A673 (cell line): ENCODE measurements at regions not wholly inside any gene's neighbourhood (a gene's known extent, or its start where the extent isn't known, plus 50 kb on each side); places are given as distances from the start of the nearest gene placed in this dataset.

ENCODE experiments used
- EZH2 ChIP-seq: fragments of 200-600 bp; sonication (generic); IDR thresholded peaks from 2 replicates; pipeline ENCODE4 v1.6.1; 2017; ENCODE audit warnings: borderline replicate concordance, low read depth, mild to moderate bottlenecking, mixed read lengths, antibody characterized with exemption, low read length; ENCODE audit not compliant: poor library complexity, severe bottlenecking
- TF ChIP-seq, protein P1 (sequence below): fragments of 300-800, 200-600 bp; sonication (generic); conservative IDR thresholded peaks from 2 replicates; pipeline ENCODE4 v1.5.1; 2017; ENCODE audit warnings: low read depth, mild to moderate bottlenecking, antibody characterized with exemption, low read length, moderate library complexity, mixed read lengths

DNA sequence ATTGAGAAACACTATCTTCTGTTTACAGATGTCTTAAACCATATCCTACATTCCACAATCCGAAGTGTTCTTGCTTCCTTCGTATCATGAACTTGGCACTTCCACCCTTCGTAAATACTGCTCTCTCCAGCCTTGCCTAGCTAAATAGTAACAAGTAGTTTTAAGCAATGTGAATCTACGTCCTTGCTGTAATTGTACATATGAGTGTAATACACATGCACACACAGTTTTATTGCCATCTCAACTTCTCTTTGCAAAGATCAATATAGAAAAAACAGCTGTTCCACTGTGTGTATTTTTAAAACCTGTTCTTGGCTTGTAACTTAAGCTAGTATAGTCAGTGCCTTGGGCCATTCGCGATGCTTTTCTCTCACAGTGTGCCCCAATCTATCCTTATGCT, 1524.7 kb downstream of the GRIK2 start:
- TF ChIP-seq, protein P1, sequence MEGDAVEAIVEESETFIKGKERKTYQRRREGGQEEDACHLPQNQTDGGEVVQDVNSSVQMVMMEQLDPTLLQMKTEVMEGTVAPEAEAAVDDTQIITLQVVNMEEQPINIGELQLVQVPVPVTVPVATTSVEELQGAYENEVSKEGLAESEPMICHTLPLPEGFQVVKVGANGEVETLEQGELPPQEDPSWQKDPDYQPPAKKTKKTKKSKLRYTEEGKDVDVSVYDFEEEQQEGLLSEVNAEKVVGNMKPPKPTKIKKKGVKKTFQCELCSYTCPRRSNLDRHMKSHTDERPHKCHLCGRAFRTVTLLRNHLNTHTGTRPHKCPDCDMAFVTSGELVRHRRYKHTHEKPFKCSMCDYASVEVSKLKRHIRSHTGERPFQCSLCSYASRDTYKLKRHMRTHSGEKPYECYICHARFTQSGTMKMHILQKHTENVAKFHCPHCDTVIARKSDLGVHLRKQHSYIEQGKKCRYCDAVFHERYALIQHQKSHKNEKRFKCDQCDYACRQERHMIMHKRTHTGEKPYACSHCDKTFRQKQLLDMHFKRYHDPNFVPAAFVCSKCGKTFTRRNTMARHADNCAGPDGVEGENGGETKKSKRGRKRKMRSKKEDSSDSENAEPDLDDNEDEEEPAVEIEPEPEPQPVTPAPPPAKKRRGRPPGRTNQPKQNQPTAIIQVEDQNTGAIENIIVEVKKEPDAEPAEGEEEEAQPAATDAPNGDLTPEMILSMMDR = no peak
- TF ChIP-seq EZH2 = no peak
